Tibial artery (tissue), 4 donors: ENCODE measurements at regions not wholly inside any gene's neighbourhood (a gene's known extent, or its start where the extent isn't known, plus 50 kb on each side); places are given as distances from the start of the nearest gene placed in this dataset.

ENCODE experiments used
- DNase-seq, 2 donors: peaks; one replicate each; pipeline ENCODE4 v3.0.0-alpha.2; 2019
- H3K27ac ChIP-seq, 2 donors: fragments of 200-600 bp; sonication (generic) in 1 of 2; 1 replicate in 1 of 2; 2 replicates in 1 of 2; pipeline ENCODE4 v1.5.1; 2018 to 2019; ENCODE audit warnings: mild to moderate bottlenecking in 1 of 2
- H3K27me3 ChIP-seq, 2 donors: fragments of 200-600 bp; sonication (generic) in 1 of 2; one replicate each; pipeline versions ENCODE4 v1.5.1 to v1.6.0; 2016 to 2019
- H3K36me3 ChIP-seq, 3 donors: fragments of 200-600 bp; sonication (generic) in 2 of 3; one replicate each; pipeline ENCODE4 v1.5.1; 2016 to 2019; ENCODE audit warnings: mild to moderate bottlenecking in 2 of 3
- H3K4me1 ChIP-seq, 4 donors: fragments of 200-600 bp; sonication (generic) in 2 of 4; 1 replicate in 3 of 4; 2 replicates in 1 of 4; pipeline ENCODE4 v1.5.1; 2016 to 2019
- H3K4me3 ChIP-seq, 2 donors: fragments of 200-600 bp; sonication (generic) in 1 of 2; 1 replicate in 1 of 2; 2 replicates in 1 of 2; pipeline ENCODE4 v1.5.1; 2018 to 2019; ENCODE audit warnings: mild to moderate bottlenecking in 2 of 2
- H3K9me3 ChIP-seq, 3 donors: fragments of 200-600 bp; sonication (generic) in 1 of 3; one replicate each; pipeline ENCODE4 v1.5.1; 2016 to 2019
- CTCF ChIP-seq, 2 experiments: fragments of 200-600 bp in 1 of 2; fragments of 450-650 bp in 1 of 2; IDR thresholded peaks; one replicate each; pipeline ENCODE4 v1.5.1; 2017 to 2019; ENCODE audit warnings: antibody characterized with exemption in 2 of 2, mild to moderate bottlenecking in 1 of 2, moderate library complexity in 1 of 2
- intact Hi-C: fragments of 100-400 bp; cut with DNase I; formaldehyde crosslinking; loops from one replicate; pipeline ENCODE4 v1.15.0; 2023; ENCODE audit warnings: low total_unique reads

- Histone ChIP-seq H3K4me3 (no peak overlapping the region), H3K4me1 (no peaks in the 10 kb centered on the region), H3K27me3 (no peaks in the 10 kb centered on the region), H3K9me3 (no peaks in the 10 kb centered on the region), H3K36me3 (no peaks in the 10 kb centered on the region), H3K27ac (no peak overlapping the region)
- intact Hi-C loops: no loop called here
- no peak for TF ChIP-seq CTCF (IDR thresholded peaks at IDR 0.05)
- no peak for DNase-seq
These were observed 63.9 kb upstream of the NLGN4X start for GRCh38 chrX:6292599-6292998.

- Histone ChIP-seq H3K4me3 (no peak overlapping the region), H3K27me3 (no peaks in the 10 kb centered on the region), H3K9me3 (no peaks in the 10 kb centered on the region), H3K4me1 (no peaks in the 10 kb centered on the region), H3K36me3 (no peaks in the 10 kb centered on the region), H3K27ac (no peak overlapping the region)
- DNase-seq: no peak
- intact Hi-C loops: no loop called here
- no peak for TF ChIP-seq CTCF (IDR thresholded peaks at IDR 0.05)
These were observed 62.8 kb upstream of the NLGN4X start for GRCh38 chrX:6291444-6291843.

GRCh38 chrX:6283826-6284225 lies 55.2 kb upstream of the NLGN4X start:
- no peak overlapping the region for H3K4me3 ChIP-seq
- intact Hi-C loops: no loop called here
- H3K9me3 ChIP-seq: no peaks in the 10 kb centered on the region
- no peaks in the 10 kb centered on the region for H3K27me3 ChIP-seq
- no peak overlapping the region for H3K27ac ChIP-seq
- H3K4me1 ChIP-seq: no peaks in the 10 kb centered on the region
- DNase-seq: no peak
- TF ChIP-seq CTCF (IDR thresholded peaks at IDR 0.05): no peak
- no peaks in the 10 kb centered on the region for H3K36me3 ChIP-seq

GRCh38 chrX:6279277-6279909 lies 50.7 kb upstream of the NLGN4X start:
- intact Hi-C loops: no loop called here
- Histone ChIP-seq H3K27ac (no peak overlapping the region), H3K4me3 (no peak overlapping the region), H3K9me3 (no peaks in the 10 kb centered on the region), H3K36me3 (no peaks in the 10 kb centered on the region), H3K27me3 (no peaks in the 10 kb centered on the region), H3K4me1 (no peaks in the 10 kb centered on the region)
- TF ChIP-seq CTCF (IDR thresholded peaks at IDR 0.05): no peak
- no peak for DNase-seq
